Activated naive CD8-positive, alpha-beta T cell treated with anti-CD3 and anti-CD28 coated beads, Interleukin-2, amount 50 U/mL, for 16 hours (primary cell): ENCODE measurements at regions not wholly inside any gene's neighbourhood (a gene's known extent, or its start where the extent isn't known, plus 50 kb on each side); places are given as distances from the start of the nearest gene placed in this dataset.

Experiments used
- DNase-seq: peaks from one replicate; pipeline ENCODE4 v3.0.0-alpha.2; 2020; ENCODE audit warnings: low read depth, low spot score

DNA sequence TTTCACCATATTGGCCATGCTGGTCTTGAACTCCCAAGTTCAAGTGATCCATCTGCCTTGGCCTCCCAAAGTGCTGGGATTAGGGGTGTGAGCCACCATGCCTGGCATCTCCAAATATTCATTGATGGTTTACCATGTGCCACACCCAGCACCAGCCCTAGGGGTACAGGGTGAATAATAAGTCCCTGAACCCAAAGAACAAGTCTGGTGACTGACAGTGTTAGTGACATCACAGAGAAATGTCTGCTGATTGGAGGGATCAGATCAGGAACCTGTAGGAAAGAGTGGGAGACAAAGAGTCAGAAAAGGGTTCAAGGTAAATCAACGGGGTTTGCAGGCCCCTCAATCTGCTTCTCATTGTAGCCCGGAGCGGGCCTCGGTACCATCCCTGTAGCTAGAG lies 118.4 kb upstream of the NABP1 start:
- no peak for DNase-seq

DNA sequence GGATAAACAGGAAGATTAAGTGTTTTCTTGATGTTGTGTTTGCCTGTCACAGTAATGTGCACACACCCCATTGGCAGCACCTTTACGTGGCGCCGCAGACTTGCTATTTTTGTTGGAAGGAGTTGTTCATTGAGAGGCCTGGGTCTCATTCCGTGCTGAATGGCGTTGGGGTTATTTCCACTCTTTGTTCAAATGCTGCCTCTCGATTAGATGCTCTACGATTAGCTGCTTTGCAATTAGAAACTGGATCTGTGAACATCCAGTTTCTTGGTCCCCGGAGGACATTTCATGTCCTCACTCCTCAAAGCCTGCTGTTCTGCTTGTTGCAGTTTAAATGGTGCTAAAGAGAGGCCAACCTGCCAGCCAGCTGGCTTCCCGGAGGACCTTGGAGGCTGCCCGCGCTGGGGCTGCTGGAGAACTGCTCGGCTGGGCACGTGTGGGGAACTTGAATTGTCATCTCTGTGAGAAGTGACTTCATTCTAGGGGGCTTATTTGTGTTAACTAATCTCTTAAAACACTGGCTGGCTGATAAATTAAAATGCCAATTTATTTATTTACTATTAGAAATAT lies 117.4 kb upstream of the NABP1 start:
- no peak for DNase-seq

GRCh38 chr2:191565120-191565519 lies 112.8 kb upstream of the NABP1 start:
- no peak for DNase-seq

DNA sequence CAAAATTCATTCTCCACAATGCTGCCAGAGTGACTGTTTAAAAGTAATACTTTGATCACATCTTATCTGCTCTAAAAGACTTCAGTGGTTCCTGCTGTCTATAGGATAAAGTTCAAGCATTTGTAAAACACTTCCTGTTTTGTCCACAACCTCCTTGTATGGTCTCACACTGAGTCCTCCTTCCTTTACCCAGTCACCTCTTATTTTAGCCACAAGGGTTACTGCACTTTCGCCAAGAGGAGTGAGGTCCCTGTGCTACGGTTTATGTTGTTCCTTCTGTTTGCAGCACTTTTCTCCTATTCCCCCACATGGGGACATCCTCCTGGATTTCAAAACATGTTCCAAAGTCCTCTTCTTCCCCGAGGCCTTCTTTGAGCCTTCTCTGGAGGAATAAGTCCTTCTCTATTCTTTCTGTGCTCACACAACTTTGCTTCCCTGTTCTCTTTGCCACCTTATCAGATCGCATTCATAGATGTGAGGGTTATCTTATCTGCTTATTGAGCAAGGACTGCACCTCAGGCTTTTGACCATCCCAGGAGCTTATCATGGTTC lies 112.2 kb upstream of the NABP1 start:
- no peak for DNase-seq

DNA sequence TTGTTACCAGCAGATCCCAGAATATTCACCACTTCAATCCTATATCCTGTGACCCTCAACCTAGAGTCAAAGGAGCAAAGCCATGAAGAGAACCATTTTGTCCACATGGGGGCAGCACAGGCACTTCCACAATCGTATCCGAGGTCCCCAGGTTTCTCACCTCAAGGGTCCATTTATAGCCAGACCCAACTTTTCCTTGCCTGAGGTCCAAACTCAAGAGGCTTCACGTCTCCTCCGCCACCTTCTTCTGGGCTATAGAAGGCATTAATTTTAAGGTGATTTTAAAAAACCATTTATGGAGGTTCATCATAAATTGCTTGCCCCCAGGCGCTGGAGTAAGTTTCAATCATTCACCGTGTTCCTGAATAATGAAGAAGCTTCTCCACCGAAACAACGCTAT lies 111.6 kb upstream of the NABP1 start:
- DNase-seq, result peak; percentile 36

- DNase-seq, result no peak
Measured at GRCh38 chr2:191567206-191567605, 110.7 kb upstream of the NABP1 start.

DNA sequence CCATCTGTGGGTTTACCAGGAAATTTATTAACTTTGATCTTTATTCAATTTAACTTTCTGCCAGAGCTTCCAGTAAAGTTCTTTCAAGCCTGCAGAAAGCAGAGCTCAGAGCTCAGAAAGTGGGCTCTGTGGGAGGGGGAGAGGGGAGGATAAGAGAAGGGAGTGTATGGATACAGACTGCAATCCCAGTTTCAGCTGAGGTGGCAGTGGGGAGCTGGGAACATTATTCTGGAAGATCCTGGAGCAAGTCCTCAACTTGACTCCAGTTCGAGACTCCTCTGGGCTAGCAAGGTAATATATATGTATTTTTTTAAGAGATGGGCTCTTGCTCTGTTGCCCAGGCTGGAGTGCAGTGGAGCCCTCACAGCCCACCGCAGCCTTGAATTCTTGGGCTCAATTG lies 108.9 kb upstream of the NABP1 start:
- DNase-seq, result no peak

- no peak for DNase-seq
Measured at GRCh38 chr2:191571163-191571769, 106.7 kb upstream of the NABP1 start.

GRCh38 chr2:191572319-191572718 lies 105.6 kb upstream of the NABP1 start:
- no peak for DNase-seq

- DNase-seq, result no peak
Measured at GRCh38 chr2:191573216-191573615, 104.7 kb upstream of the NABP1 start.

DNA sequence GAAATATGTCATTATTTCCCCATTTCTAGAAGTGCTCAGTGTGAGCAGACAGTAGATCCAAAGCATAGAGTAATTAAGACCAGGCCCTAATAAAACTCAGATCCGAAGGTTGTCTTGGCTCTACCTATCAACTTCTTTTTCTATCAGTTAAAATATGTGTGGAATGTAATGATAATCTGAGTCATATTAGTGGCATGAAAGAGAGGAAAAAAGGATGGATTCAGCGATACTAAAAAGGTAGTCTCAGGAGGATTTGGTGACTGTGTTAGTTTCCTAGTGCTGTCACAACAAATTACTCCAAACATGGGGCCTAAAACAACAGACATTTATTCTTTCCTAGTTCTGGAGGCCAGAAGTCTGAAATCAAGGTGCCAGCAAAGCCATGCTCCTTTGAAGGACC lies 103.7 kb upstream of the NABP1 start:
- no peak for DNase-seq

- no peak for DNase-seq
Measured at GRCh38 chr2:191577605-191578004, 100.3 kb upstream of the NABP1 start.

DNA sequence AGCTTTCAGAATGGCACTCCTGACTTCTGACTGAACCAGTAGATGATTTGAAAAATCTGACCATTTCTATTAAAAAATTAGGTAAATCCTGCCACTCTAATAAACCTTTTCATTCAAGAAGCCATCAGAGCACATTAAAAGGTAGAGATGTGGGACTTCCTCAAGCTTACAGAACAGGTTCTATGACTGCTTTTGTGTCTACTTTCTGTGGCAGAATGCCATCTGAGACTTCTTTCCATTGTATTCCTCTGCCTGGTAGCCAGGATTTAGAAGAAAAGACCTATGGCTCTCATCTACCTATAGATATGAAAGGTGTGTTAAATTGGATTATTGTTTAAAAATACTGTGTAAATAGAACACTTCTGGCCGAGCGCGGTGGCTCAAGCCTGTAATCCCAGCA lies 99.9 kb upstream of the NABP1 start:
- no peak for DNase-seq

DNA sequence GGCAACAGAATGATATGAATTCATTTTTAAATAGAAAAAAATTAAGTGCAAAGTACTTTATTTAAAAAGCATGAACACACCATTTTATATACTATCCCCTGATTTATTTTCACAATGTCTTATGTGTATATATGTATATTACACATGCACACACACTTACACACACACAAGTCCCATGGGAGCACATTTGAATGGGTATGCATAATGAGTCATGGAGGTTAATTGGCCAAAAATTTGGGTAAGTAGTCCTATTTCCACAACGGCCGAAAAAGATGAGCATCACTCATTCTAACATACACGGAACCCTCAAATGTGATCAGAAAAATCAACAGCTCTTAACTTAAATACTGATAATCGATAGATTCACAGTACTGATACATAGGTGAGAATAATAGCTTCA lies 97.4 kb upstream of the NABP1 start:
- no peak for DNase-seq

DNA sequence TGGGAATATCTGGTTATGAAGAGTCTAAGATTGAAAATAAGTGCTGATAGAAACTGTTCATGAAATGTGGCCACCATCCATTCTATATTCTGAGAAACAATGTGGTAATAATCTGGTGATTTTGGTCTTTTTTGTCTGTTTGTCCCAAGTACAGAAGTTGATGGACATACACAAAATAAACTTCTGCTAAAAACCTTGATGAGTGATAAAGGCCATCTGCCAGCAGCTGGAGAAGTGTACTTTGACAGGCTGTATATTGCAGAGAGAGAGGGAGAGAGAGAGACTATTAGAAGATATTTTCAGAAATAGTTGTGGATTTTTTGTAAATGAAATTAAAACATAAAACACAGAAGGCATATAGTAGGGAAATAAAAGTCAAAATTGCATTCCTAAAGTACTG lies 96.9 kb upstream of the NABP1 start:
- no peak for DNase-seq

- DNase-seq, result no peak
Measured at GRCh38 chr2:191582355-191582754, 95.6 kb upstream of the NABP1 start.

DNA sequence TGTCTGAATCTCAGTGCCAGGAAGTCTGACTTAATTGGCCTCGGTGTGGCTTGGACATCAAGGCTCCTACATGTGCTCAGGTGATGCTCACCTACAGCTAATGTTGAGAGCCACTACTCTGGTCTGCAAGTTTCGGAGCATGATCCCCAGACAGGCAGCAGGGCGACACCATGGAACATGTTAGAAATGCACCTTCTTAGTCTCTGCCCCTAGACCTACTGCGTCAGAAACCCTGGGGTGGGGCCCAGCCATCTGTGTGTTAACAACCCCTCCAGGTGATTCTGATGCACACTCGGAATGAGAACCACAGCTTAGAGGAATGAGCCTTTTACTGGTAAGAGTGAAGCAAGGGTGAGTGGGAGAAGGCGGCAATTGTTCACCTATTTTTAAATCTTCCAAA lies 86.9 kb upstream of the NABP1 start:
- no peak for DNase-seq

- DNase-seq, result no peak
Measured at GRCh38 chr2:191593622-191594385, 84.1 kb upstream of the NABP1 start.

- DNase-seq, result no peak
Measured at GRCh38 chr2:191597186-191597751, 80.7 kb upstream of the NABP1 start.

DNA sequence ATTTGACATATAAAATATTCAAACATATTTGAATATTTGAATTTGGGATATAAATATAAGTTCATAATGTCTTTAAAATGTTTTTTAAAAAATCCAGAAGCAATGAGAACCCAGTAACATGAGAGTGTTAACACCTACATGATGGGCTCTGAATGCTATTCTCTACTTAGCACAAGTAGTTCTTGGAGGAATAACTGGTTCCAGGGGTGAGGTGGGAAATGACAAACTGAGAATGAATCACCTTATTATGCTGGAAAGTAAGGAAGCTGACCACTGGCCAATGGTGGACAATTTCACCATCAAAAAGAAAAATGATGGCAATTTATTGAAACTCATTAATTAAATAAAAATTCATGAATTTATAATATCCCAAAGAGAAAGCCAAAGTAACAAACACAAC lies 79.6 kb upstream of the NABP1 start:
- no peak for DNase-seq

DNA sequence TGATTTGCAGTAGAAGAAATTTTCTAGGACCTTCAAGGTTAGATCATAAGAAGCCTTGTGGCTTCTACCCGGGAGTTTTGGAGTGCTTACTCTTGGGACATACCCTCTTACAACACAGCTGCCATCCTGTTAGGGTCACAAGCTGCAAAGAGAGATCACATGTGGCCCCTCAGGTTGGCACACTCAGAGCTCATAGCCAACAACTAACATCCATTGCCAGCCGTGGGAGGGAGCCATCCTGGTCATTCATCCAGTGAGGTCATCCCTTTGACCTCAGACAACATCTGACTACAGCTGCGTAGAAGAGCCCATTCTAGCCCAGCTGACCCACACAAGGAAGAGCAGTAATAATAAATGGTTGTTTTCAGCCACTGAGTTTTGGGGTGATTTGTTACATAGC lies 76.9 kb upstream of the NABP1 start:
- no peak for DNase-seq

GRCh38 chr2:191604154-191604553 lies 73.8 kb upstream of the NABP1 start:
- no peak for DNase-seq

- no peak for DNase-seq
Measured at GRCh38 chr2:191607096-191607495, 70.8 kb upstream of the NABP1 start.
